Loucy (cell line): ENCODE measurements at regions not wholly inside any gene's neighbourhood (a gene's known extent, or its start where the extent isn't known, plus 50 kb on each side); places are given as distances from the start of the nearest gene placed in this dataset.

Source experiments
- EZH2phosphoT487 ChIP-seq: fragments of 200-600 bp; IDR thresholded peaks from 2 replicates; pipeline ENCODE4 v1.6.1; 2018; ENCODE audit warnings: antibody characterized with exemption, mild to moderate bottlenecking, moderate library complexity, borderline replicate concordance
- TF ChIP-seq, protein P1 (sequence below): fragments of 200-600 bp; sonication (generic); conservative IDR thresholded peaks from 2 replicates; pipeline ENCODE4 v1.5.1; 2014; ENCODE audit warnings: mild to moderate bottlenecking, antibody characterized with exemption, low read length

DNA sequence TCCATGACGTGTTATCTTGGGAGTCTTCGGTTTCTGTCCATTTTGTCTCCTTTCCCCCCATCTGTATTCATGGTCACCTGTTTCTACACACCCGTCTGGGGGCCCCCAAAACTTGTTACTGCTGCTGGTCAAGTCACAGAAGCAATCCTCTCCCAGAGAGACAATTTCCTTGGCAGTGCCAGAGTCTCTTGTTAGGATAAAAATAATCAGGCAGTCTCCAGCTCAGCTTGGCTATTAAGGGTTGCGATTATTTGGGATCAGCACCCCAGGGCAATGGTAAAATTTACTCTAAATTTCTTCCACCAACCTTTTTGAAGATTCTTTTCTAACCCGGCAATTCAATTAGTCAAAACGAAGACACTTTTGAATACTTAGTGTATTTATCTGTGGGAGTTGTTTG, 229.1 kb upstream of the JARID2 start:
- TF ChIP-seq, protein P1, sequence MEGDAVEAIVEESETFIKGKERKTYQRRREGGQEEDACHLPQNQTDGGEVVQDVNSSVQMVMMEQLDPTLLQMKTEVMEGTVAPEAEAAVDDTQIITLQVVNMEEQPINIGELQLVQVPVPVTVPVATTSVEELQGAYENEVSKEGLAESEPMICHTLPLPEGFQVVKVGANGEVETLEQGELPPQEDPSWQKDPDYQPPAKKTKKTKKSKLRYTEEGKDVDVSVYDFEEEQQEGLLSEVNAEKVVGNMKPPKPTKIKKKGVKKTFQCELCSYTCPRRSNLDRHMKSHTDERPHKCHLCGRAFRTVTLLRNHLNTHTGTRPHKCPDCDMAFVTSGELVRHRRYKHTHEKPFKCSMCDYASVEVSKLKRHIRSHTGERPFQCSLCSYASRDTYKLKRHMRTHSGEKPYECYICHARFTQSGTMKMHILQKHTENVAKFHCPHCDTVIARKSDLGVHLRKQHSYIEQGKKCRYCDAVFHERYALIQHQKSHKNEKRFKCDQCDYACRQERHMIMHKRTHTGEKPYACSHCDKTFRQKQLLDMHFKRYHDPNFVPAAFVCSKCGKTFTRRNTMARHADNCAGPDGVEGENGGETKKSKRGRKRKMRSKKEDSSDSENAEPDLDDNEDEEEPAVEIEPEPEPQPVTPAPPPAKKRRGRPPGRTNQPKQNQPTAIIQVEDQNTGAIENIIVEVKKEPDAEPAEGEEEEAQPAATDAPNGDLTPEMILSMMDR = no peak
- no peak for TF ChIP-seq EZH2phosphoT487
